Central memory CD4-positive, alpha-beta T cell (primary cell): ENCODE measurements at regions not wholly inside any gene's neighbourhood (a gene's known extent, or its start where the extent isn't known, plus 50 kb on each side); places are given as distances from the start of the nearest gene placed in this dataset.

ENCODE experiments used
- DNase-seq: peaks from one replicate; pipeline ENCODE4 v3.0.0; 2022

DNA sequence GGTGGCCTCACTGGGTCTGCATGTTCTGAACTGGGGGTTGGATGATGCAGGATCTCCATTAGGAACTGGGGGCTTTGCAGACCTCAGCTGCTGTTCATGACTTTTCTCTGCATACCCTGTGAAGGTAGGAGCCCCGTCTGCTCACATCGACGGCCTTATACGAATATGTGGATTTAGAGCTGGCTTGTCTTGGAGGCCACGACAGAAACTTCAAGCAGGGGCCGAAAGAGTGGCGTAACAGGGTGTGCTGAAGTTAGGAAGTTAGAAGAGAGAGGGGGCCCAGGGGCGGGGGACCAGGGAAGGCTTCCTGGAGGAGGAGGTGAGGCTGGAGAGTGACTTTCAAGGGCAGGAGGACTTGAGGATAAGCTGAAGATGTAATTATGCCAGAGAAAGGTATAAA lies 144.9 kb downstream of the TSN start:
- DNase-seq: no peak

DNA sequence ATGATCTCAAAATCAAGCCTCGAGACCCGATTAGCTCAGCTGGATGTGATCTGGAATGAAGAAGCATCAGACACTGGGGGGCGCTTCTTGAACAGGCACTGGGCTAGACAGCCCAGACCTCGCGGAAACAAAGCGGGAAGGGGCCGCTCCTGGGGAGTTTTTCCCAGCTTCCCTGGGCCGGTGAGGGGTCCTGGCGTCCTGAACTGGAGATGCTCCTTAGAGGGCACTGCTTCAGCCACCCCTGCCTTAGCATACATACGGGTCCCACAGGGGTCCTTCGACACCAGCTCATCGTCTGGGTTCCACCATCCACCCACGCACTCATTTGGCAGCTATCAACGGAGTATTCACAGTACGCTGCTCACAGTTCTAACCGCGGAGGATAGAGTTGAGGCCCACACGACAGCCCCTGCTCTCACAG lies 146.7 kb downstream of the TSN start:
- no peak for DNase-seq

DNA sequence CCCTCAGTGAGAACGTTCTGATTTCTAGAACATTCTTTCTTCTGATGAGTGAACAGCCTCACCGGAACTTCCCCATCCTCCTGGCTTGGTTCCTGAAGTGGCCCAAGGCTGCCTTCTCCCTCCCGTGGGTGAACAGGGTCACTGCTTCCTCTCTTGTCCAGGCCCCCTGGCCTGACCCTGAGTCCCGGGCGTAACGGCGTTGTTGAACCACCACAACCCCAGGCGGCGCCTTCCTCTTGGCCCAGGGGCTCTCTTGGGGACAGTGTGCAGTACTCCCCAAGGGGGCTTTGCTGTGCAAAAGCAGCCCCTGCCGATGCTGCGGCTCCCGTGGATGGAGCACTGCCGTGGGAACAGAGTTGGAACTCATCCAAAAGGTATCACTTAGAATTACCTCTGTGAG lies 147.2 kb downstream of the TSN start:
- no peak for DNase-seq

DNA sequence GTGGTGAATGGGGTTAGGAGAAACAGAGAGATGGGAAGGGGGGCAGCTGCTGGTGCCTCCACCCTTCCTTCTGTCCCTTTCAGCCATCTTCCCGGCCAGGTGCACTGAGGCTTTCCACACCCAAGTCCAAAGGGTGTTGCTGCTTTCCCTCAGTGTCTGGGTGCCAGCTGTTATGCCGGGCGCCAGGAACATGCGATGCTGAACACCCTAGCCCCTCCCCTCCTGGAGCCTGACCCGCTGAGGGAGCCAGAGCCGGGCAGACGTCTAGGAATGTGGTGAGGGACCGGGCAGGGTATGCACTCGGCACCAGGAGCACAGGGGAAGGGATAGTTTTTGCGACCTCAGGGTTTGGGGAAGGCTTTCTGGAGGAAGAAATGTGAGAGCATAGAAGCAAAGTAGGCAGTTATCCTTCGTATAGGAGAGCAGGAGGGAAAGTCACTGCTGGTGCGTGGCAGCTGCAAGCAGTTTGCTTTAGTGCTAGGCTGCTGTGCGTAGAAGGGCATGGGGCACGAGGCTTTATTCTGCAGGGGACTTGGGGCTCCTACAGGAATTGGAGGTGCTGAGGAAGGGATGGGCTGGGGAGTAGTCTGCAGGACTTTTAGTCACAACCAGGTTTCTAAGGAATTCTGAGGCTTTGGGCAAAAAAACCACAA lies 147.7 kb downstream of the TSN start:
- no peak for DNase-seq

DNA sequence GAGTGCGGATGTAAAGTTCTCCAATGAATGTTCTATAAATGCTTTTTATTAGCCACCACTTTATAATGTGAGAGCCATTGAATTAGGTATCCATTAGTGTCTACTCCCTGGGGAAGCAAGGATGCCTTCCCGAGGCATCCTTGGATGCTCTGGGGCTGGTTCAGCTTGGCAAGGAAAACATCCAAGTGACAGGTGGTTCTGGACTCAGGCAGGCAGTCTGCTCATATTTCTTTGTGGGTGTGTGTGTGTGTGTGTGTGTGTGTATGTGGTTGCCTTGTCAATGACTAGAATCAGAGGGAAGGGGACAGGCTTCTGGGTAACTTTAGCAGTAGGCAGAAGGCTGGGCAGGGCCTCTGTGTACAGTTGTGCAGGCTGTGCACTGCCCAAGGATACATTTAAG lies 149.2 kb downstream of the TSN start:
- DNase-seq: no peak

DNA sequence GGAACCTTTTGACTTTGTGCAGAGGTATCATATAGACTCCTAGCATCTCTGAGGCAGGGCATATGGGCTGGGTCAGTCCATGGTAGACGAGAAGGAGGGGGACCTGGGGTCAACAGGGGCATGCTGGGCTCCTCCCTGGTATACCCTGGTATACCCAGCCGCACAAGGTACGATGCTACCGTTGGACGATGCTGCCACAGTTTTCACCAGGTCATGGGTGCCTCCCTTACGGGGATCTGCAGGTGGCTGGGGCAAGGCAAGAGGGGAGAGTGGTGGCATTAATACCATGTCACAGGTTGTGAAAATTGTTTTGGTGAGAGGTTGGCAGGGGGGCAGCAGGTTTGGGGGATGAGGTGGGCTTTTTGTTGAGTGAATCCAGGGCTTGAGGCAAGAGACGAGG lies 149.8 kb downstream of the TSN start:
- no peak for DNase-seq

DNA sequence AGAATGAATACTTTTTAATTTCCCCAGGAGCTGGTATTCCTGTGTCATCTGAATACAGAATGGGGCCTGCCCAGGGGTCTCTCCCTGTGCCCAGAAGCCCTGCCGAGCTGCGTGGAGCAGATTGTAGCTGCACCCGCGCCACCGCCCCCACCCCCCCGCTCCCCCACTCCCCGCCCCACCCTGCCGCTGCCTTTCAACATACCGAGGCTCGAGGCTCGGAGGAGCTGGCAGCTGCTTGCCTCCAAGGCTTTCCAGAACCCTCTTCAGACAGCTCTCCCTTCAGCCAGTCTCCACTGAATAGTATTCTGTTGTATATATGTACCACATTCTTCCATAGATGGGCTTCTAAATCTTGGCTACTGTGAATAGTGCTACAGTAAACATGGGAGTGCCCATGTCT lies 150.7 kb downstream of the TSN start:
- no peak for DNase-seq

DNA sequence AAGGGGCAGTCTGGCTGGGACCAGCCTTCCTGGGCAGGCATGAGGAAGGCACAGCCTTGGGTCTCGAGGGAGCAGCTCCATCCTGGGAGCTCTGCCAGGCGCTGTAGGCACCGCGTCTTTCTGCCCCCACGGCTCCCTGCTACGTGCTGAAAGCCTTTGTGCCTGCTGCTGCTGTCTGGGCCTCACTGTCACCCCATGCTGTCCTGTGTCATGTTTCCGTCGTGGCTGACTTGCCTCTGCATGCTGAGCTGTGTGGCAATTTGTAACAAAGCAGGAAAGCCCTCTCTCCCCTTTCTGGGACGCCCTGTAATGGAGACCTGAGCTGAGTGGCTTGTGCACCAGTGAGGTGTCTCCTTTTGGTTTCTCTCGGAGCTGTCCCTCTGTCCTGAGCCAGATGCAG lies 152.5 kb downstream of the TSN start:
- DNase-seq: no peak

DNA sequence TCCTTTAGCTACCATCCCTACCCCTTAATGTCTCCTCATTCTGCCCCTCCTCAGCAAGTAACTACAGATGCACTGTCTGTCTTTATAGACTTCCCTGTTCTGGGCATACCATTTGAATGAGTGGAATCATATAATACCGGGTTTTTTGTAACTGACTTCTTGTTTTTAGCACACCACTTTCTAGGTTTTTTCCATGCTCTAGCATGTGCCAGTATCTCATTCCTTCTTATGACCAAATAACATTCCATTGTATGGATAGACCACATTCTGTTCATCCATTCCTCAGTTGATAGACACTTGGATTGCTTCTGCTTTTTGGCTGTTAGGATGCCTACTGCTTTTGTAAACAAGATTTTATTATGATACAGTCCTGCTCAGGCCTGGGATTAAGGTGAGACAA lies 154.7 kb downstream of the TSN start:
- DNase-seq: no peak

DNA sequence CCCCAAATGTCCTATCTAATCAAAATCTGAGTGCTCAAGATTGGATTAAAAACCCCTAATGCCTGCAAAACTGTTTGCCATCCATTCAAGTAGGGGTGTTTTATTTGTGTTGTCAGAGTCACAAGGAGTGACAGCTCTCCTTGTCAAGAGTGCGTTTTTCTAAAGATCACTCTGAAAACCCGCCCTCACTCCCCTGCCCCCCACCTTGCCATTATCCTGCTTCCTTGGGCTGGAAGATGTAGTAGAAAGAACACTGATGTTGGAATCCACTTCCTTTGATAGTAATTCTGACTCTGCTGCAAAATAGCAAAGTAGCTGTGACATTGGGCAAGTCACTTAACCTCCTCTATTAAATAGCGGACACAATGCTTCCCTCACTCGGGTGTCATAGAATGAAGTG lies 155.6 kb downstream of the TSN start:
- DNase-seq: no peak

DNA sequence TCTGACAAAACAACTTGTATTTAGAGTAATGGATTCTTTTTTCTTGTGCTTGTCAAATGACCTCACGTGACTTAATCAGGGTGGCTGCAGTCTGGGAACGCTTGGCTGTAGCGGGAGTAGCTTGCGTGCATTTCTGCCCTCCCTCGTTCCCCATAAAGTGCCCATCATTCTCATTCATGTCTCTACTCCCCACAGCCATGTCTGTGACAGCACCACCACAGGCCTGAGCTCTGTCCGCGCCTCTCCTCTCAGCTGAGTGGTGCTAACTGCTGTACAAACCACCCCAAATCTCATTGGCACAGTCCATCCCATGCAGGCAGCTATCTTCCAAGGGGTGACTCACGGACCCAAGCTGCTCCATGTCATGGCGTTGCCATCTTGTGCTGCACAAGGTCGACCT lies 161.7 kb downstream of the TSN start:
- DNase-seq: no peak

DNA sequence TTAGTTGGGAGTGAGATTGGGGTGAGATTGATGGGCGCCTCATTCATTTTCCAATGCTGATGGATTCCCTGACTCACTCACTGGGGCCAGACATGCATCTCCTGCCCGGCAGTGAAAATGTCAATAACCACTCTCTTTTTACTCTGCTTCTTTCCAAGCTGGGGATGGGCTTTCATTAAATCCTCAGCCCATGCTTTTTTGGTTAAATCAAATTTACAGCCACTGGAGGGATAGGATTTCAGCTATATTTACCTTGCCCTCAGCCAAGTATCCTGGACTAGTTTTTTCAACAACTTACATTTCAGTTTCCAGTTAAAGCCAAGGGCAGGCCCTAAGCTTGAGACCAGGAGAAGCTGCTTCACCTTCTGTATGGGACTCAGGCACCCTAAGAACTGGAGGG lies 162.8 kb downstream of the TSN start:
- no peak for DNase-seq

DNA sequence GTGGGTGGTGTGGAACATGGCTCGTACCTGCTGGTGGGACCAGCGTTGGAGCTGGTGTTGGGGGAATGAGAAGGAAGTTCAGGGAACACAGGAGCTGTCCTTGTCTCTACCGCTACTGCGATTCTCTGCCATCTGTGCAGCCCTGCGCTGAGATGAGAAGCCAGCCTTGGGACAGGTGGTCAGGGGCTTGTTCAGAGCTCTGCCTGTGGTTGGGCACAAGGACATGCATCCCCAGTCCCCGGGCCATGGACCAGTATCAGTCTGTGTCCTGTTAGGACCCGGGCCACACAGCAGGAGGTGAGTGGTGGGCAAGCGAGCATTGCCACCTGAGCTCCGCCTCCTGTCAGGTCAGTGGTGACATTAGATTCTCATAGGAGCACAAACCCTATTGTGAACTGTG lies 164.4 kb downstream of the TSN start:
- DNase-seq: no peak

DNA sequence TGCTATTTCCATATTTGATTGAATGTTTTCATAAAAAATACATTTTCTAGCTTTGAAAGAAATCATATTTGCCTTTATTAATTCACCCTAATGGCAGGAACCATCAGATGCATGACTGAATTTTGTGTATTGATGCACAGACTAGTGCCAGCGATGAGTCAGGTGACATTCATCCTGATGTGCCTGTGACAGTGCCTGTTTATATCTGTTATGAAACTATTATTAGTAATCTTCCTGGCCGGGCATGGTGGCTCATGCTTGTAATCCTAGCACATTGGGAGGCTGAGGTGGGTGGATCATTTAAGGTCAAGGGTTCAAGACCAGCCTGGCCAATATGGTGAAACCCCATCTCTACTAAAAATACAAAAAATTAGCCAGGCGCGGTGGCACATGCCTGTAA lies 170.0 kb downstream of the TSN start:
- no peak for DNase-seq

DNA sequence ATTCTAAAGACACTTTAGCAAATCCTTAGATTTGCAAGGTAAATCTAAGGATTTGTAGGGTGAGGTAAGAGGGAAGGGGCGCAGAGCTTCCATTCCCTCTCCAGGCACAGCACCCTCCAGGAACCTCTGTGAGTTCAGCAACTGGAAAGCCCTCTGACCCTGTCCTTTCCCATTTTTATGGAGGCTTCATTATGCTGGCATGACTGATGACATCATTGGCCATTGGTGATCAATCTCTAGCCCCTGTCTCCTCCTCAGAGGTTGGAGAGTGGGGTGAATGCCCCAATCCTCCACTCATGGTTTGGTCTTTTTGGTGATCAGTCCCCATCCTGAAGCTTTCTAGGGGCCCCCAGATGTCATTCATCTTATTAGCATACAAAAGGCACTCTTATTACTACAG lies 187.8 kb downstream of the TSN start:
- DNase-seq: no peak

DNA sequence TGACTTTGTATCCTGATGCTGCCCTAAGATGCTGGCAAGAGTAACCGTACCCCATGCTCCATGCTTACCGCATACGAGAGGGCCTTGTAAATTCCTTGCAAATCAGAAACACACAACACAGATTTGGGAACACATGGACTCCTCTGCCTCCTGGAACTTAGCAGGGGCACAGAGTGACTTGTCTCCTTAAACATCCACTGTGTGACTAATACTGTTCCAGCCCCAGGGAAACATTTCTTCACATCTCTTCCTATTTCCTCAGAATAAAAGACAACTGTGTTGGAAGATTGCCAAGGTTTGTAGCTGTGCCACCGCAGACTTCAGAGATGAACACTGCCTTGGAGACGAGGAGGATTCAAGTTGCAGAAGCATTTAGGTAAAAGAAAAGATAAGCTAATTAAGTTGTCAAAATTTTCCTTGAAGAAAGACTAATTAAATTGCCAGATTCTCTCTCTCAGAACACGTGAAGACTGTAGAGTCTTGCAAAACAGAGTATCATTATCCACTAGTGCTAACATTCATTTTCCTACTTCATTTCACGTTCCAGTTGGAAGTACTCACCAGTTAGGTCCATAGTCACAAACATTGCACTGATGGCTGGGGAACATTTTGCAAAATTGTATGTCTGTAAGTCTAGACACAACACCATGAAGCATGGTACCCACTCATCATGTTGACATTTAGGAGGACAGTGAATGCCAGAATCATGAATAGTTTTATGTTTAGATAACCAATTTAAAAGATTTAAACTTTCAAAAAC lies 188.8 kb downstream of the TSN start:
- no peak for DNase-seq

DNA sequence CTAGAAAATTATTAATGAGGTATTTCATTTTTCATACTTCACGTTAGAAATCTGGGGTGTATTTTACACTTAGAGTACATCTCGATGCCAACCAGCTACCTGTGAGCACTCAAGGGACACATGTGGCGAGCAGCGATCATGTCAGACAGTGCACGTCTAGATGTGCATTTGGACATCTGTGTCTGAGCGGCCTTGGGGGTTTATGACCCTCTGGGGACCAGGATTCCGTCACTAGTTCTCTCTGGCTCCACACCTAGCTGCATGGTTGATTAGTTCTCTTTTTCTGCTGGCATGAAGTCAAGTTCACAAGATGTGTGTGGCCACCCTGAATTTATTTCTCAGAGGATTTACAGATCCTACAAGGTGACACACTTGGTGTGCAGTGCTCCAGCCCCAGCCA lies 192.2 kb downstream of the TSN start:
- DNase-seq: no peak

DNA sequence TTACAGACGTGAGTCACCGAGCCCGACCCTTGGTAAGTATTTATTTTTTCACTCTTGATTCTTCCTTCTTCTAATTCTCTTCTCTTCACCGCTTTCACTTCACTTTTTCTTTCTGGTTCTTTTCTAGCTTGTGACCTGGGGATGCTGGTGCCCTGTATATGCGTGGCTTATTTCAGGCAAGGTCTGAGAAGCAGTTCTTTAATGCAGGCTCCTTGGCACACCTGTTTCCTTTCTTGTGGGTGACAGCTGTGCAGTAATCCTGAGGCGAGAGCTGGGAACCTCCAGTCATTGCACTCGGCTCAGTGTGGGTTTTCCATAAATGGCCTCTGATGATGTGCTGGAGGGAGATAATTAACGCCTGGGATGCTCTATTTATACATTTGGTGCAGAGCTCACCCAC lies 193.8 kb downstream of the TSN start:
- DNase-seq: no peak

DNA sequence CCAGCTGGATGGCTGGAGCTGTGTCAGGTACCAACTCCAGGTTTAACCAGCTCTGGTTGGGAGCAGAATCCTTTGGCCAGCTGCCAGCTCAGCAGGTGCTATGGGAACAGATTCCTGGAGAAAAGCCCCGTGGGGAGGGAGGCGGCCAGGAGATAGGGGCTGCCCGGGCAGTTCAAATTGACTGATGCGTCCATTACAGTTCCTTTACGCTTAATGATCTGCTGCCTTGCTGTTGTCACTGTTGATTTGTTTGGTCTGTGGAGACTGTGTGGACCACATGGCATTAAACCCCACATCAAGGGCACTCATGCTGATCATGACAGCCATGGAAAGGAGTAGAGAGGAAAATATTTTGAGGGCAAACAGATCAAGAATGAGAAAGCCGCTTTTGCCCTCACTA lies 200.0 kb downstream of the TSN start:
- DNase-seq: no peak

DNA sequence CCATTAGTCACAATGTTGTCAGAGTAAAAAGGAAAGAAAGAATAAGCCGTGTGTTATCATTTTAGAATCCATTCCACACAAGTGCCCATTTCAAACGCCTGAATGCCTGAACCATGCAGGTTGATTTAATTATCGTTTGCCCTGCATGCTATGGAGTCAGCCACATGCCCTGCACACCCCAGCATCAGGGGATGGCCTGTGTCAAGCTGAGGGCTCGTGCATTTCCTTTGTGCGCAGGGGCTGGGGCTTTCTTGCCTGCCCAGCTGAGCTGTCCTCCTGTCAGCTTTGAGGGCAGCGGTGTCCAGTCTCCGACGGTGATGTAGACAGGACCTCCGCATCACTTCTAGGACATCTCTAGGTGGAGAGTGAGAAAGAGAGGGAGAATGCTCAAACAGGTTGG lies 200.4 kb downstream of the TSN start:
- no peak for DNase-seq

DNA sequence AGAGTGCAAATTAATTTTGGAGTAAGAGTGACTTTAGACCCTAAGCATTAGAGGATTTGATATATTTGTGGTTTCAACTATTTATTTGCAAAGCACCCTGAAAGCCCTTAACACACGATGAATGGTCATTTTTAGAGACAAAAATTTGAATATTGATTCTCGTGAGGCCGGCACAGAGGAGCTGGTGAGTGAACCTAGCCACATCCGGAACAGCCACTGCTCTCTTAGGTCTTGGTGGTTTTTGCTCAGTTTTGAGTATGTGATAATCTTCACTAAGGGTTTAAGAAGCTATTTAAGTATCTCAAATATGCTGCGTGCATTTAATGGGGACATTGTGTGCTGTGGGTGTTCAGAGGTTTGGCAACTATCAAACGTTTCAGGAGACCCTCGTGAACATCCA lies 204.8 kb downstream of the TSN start:
- no peak for DNase-seq

DNA sequence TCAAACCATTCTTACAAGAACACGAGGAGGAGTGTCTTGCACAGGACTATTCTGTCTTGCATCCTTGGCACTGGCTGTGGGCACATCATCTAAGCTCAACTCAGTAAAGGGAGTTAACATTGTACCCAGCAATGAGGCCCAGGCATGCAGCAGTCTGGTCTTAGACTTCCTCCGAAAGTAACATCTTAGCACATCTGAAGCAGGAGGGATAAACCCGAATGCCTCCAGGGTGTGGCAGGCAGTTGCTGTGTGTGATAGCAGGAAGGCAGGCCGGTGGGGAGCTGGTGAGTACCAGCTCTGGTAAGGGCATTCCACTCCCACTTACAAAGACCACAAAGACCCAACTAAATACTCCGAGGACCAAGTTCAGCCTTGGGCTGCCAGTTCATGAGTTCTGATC lies 206.3 kb downstream of the TSN start:
- no peak for DNase-seq

DNA sequence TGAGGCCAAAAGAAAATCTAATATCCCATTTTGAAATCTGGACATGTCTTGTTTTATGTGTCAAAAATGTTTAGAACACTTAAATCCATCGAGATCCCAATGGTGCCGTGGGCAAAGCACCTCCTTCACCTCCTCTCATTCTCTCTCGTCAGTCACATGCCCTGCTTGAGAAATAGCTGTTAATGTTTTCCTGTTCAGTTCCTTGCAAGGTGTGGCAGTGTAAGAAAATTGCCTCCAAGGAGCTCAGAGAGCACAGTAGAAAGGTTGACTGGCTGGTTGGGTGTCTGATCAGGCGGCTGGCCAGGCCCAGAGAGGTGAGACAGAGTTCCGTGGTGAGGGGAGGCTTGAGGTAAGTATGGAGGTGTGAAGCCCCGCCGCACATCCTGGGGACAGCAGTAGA lies 210.2 kb downstream of the TSN start:
- no peak for DNase-seq

DNA sequence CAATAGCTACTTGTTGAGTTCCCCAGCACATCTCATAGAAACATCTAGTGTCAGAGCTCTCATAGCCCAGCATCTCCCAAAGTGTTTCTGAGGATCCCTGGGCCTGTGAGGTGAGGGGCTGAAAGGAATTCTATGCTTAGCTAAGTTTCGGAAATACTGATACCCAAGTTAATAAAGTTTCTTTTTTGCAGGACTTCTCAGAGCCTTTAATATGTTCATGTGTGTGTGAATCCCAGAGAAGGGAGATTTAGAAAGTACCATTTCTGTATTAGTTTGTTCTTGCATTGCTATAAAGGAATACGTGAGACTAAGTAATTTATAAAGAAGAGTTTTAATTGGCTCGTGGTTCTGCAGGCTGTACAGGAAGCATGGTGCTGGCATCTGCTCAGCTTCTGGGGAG lies 211.2 kb downstream of the TSN start:
- no peak for DNase-seq

DNA sequence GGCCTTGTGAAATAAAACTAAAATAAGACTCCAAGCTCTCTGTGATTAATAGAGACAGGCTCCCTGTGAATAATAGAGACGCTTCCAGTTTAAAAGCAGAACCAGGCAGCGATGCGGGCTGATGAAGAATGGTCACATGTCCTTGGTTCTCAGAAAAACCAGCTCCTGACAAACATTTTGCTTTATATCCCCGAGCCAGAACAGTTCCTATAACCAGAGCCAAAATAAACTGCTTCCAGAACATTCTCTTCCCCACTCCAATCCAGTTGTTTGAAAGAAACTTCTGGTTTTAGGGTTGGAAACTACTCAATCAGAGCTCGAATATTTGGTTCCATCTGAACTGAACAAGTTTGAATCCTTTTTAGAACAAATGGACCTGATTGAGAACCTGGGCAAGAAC lies 213.7 kb downstream of the TSN start:
- DNase-seq: no peak
